GM12878 (cell line): ENCODE measurements at regions not wholly inside any gene's neighbourhood (a gene's known extent, or its start where the extent isn't known, plus 50 kb on each side); places are given as distances from the start of the nearest gene placed in this dataset.

ENCODE experiments used
- ATAC-seq: fragments of 200-7000 bp; cut with Tn5 transposase; 3 replicates; pipeline ENCODE4 v1.9.1; 2020; ENCODE audit warnings: mild to moderate bottlenecking, moderate library complexity
- BruUV-seq: library from RNA; stranded (reverse); fragments of 400-500 nt; replicated peaks from 2 replicates; lab custom pipeline; 2021; lab: Mats Ljungman, UMichigan
- CTCF ChIA-PET: fragments of 300-600 bp; sonication (Branson Sonifier 250); formaldehyde crosslinking; extraction: SDS; loops from one replicate; lab custom pipeline; 2021; ENCODE audit warnings: inconsistent platforms; lab: Yijun Ruan, JAX
- POLR2A ChIA-PET: fragments of 350-600 bp; formaldehyde crosslinking; extraction: SDS; loops from one replicate; lab custom pipeline; 2021; ENCODE audit warnings: inconsistent platforms; lab: Charles Lee
- RAD21 ChIA-PET: fragments of 300-600 bp; sonication (Branson Sonifier 250); formaldehyde crosslinking; loops from one replicate; lab custom pipeline; 2023; ENCODE audit warnings: antibody characterized with exemption; ENCODE audit not compliant: unreplicated experiment; lab: Charles Lee
- SMC1A ChIA-PET: fragments of 300-600 bp; sonication (Branson Sonifier 250); formaldehyde crosslinking; loops from one replicate; lab custom pipeline; 2023; ENCODE audit not compliant: unreplicated experiment, uncharacterized antibody; lab: Charles Lee
- DNase-seq: peaks from one replicate; pipeline ENCODE4 v3.0.0-alpha.2; 2011; ENCODE audit warnings: low read depth, low spot score
- FAIRE-seq: peaks from 3 replicates; lab custom pipeline; 2011; peaks lifted over from hg19 to GRCh38; lab: Jason Lieb, UNC
- H2AFZ ChIP-seq: 2 replicates; pipeline ENCODE4 v1.6.0; 2011; ENCODE audit warnings: low read depth, low read length, control low read depth; ENCODE audit not compliant: control insufficient read depth
- H3K27ac ChIP-seq: 2 replicates; pipeline ENCODE4 v1.5.1; 2011; ENCODE audit warnings: control low read depth; ENCODE audit not compliant: control insufficient read depth, insufficient read depth
- H3K27me3 ChIP-seq, 2 experiments: replicated peaks in 1 of 2; 2 replicates each; pipeline versions ENCODE4 v1.6.0 to v1.6.1; 2011; ENCODE audit warnings: low read length in 1 of 2; ENCODE audit not compliant: control insufficient read depth in 2 of 2, insufficient read depth in 2 of 2
- H3K36me3 ChIP-seq, 2 experiments: 2 replicates each; pipeline ENCODE4 v1.5.1; 2011; ENCODE audit warnings: low read length in 1 of 2; ENCODE audit not compliant: control insufficient read depth in 2 of 2, insufficient read depth in 2 of 2
- H3K4me1 ChIP-seq: 2 replicates; pipeline ENCODE4 v1.6.1; 2011; ENCODE audit warnings: mild to moderate bottlenecking, low read length, moderate library complexity, mixed read lengths; ENCODE audit not compliant: control insufficient read depth, insufficient read depth
- H3K4me2 ChIP-seq: 2 replicates; pipeline ENCODE4 v1.6.0; 2011; ENCODE audit warnings: control low read depth; ENCODE audit not compliant: control insufficient read depth, insufficient read depth
- H3K4me3 ChIP-seq: fragments of 200-600 bp; sonication (generic); 2 replicates; pipeline ENCODE4 v1.5.1; 2016
- H3K79me2 ChIP-seq: 2 replicates; pipeline ENCODE4 v1.6.0; 2011; ENCODE audit warnings: low read length; ENCODE audit not compliant: control insufficient read depth, insufficient read depth
- H3K9ac ChIP-seq: 2 replicates; pipeline ENCODE4 v1.8.0; 2011; ENCODE audit warnings: low read length, control low read depth, mixed read lengths; ENCODE audit not compliant: control insufficient read depth, insufficient read depth
- H3K9me3 ChIP-seq: replicated peaks from 3 replicates; pipeline ENCODE4 v1.5.1; 2011; ENCODE audit warnings: mild to moderate bottlenecking, low read length; ENCODE audit not compliant: control insufficient read depth, insufficient read depth
- H4K20me1 ChIP-seq: 2 replicates; pipeline ENCODE4 v1.6.0; 2011; ENCODE audit not compliant: control insufficient read depth, insufficient read depth
- HDAC2 ChIP-seq: fragments of 200-600 bp; sonication (generic); IDR thresholded peaks from 2 replicates; pipeline ENCODE4 v1.6.1; 2017
- IRF3 ChIP-seq: fragments of 450-650 bp; IDR thresholded peaks from 2 replicates; pipeline ENCODE4 v1.6.1; 2014; ENCODE audit warnings: mild to moderate bottlenecking
- POU2F2 ChIP-seq: IDR thresholded peaks from 3 replicates; pipeline ENCODE4 v1.6.1; 2011; ENCODE audit warnings: low read depth, mild to moderate bottlenecking, low read length, borderline replicate concordance
- SREBF2 ChIP-seq: IDR thresholded peaks from 2 replicates; pipeline ENCODE4 v1.6.1; 2012; ENCODE audit warnings: mild to moderate bottlenecking, low read length
- WGBS: methylation state at CpG from one replicate; pipeline ENCODE4 v1.1.6; 2016; ENCODE audit warnings: low lambda C conversion rate; ENCODE audit not compliant: insufficient replicate concordance, insufficient coverage; ENCODE audit errors: missing lambda C conversion rate; 5-methylcytosine and 5-hydroxymethylcytosine counted together
- in situ Hi-C: fragments of 300-500 bp; cut with MboI; formaldehyde crosslinking; loops from 9 replicates; pipeline ENCODE4 v1.14.3; 2018; ENCODE audit warnings: mixed read lengths
- intact Hi-C: fragments of 100-400 bp; cut with micrococcal nuclease; formaldehyde crosslinking; loops from one replicate; pipeline ENCODE4 v1.14.2; 2022; ENCODE audit not compliant: unreplicated experiment

GRCh38 chr13:44873461-44873860 lies 115.8 kb downstream of the NUFIP1 start (continued):
- TF ChIP-seq IRF3: no peak
- TF ChIP-seq SREBF2: no peak

GRCh38 chr13:44872751-44873150 lies 116.5 kb downstream of the NUFIP1 start:
- H3K79me2 ChIP-seq: no peaks in the 10 kb centered on the region
- H2AFZ ChIP-seq: no peak overlapping the region
- in situ Hi-C loops (loop anchor here (5.0 kb wide), 1 partner anchor 390 kb away; no protein-coding TSS in a partner anchor), intact Hi-C loops (no loop called here)
- RAD21 ChIA-PET: no interaction called here
- FAIRE-seq: no peak
- POLR2A ChIA-PET: no interaction called here
- no peak overlapping the region for H3K4me3 ChIP-seq
- peaks cover 4% of the 10 kb centered on the region; the same call in 2 of the 3 replicates for H3K9me3 ChIP-seq
- CTCF ChIA-PET: interaction anchor here (0.6 to 2.0 kb wide), 2 partner anchors 27 to 389 kb away, joined by 3 to 5 read pairs; no protein-coding TSS in a partner anchor
- DNase-seq: no peak
- H3K27me3 ChIP-seq: no peaks in the 10 kb centered on the region; a peak in 1 of 4 replicates
- H3K4me1 ChIP-seq: peaks cover 7% of the 10 kb centered on the region
- no peak for ATAC-seq
- H3K36me3 ChIP-seq: no peaks in the 10 kb centered on the region
- no peak overlapping the region for H3K27ac ChIP-seq
- no peak overlapping the region for H3K4me2 ChIP-seq
- H3K9ac ChIP-seq: no peak overlapping the region
- SMC1A ChIA-PET: interaction anchor here (1.0 kb wide), 1 partner anchor 31 kb away, joined by 3 read pairs; no protein-coding TSS in a partner anchor
- no peak for TF ChIP-seq POU2F2
- TF ChIP-seq, all 136 proteins: peak for 0
- H4K20me1 ChIP-seq: no peaks in the 10 kb centered on the region
- WGBS: 74% methylated on average over 13 of the region's 13 CpGs
- BruUV-seq: no TSS peak

- SMC1A ChIA-PET: no interaction called here
- in situ Hi-C loops: loop anchor here (5.0 kb wide), 1 partner anchor 388 kb away; no protein-coding TSS in a partner anchor
- POLR2A ChIA-PET: no interaction called here
- Histone ChIP-seq H3K9ac (no peak overlapping the region), H3K36me3 (no peaks in the 10 kb centered on the region), H3K9me3 (peaks cover 3% of the 10 kb centered on the region; the same call in 2 of the 3 replicates), H3K4me2 (no peak overlapping the region), H3K27me3 (no peaks in the 10 kb centered on the region; a peak in 1 of 4 replicates), H3K79me2 (no peaks in the 10 kb centered on the region), H2AFZ (no peak overlapping the region), H3K4me3 (no peak overlapping the region), H3K4me1 (peaks cover 7% of the 10 kb centered on the region), H3K27ac (no peak overlapping the region), H4K20me1 (no peaks in the 10 kb centered on the region)
- DNase-seq (no peak), FAIRE-seq (no peak), ATAC-seq (no peak)
- CTCF ChIA-PET: interaction anchor here (1.4 kb wide), 1 partner anchor 10 kb away, joined by 4 read pairs; no protein-coding TSS in a partner anchor
- BruUV-seq: no TSS peak
- RAD21 ChIA-PET: no interaction called here
- intact Hi-C loops: no loop called here
- no peak for TF ChIP-seq HDAC2
- 40% methylated on average over 6 of the region's 6 CpGs for WGBS
Measured at GRCh38 chr13:44870456-44870929, 118.8 kb downstream of the NUFIP1 start.
